ENCODE measurements at regions not wholly inside any gene's neighbourhood (a gene's known extent, or its start where the extent isn't known, plus 50 kb on each side); places are given as distances from the start of the nearest gene placed in this dataset.
"Not testable (repeated sequence)": the region's sequence is repeated elsewhere in the genome, so short reads cannot be mapped to it uniquely, and the experiment has no call there.

DNA sequence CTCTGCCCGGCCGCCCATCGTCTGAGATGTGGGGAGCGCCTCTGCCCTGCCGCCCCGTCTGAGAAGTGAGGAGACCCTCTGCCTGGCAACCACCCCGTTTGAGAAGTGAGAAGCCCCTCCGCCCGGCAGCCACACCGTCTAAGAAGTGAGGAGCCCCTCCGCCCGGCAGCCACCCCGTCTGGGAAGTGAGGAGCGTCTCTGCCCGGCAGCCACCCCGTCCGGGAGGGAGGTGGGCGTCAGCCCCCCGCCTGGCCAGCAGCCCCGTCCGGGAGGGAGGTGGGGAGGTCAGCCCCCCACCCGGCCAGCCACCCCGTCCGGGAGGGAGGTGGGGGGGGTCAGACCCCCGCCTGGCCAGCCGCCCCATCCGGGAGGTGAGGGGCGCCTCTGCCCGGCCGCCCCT is 63.0 kb upstream of the IGFBP7 start:
- not testable (repeated sequence) for TF ChIP-seq POLR2A (IDR thresholded peaks at IDR 0.05; ENCODE audit: low read length); GATA1 (IDR thresholded peaks at IDR 0.05; ENCODE audit: low read depth, low read length)
